A549 (cell line): ENCODE measurements at regions not wholly inside any gene's neighbourhood (a gene's known extent, or its start where the extent isn't known, plus 50 kb on each side); places are given as distances from the start of the nearest gene placed in this dataset.

Source experiments
- CHD2 ChIP-seq: fragments of 150-350 bp; IDR thresholded peaks from 2 replicates; pipeline ENCODE4 v1.6.1; 2014; ENCODE audit warnings: low read length; ENCODE audit not compliant: partially characterized antibody
- EP300 ChIP-seq, 2 experiments: fragments of >200 bp; sonication (Bioruptor Twin); formaldehyde crosslinking; IDR thresholded peaks; 2 replicates in 1 of 2; 3 replicates in 1 of 2; pipeline ENCODE4 v1.6.1; 2016 to 2017
- FOSL2 ChIP-seq, 2 experiments: fragments of 450-650 bp in 1 of 2; fragments of >200 bp in 1 of 2; sonication (Bioruptor Twin) in 1 of 2; formaldehyde crosslinking; IDR thresholded peaks; 2 replicates each; pipeline versions ENCODE4 v1.5.0 to v1.6.1; 2016 to 2020; ENCODE audit warnings: mild to moderate bottlenecking in 1 of 2, moderate library complexity in 1 of 2
- HDAC2 ChIP-seq: fragments of 200-600 bp; sonication (generic); IDR thresholded peaks from 2 replicates; pipeline ENCODE4 v1.6.1; 2016
- JUN ChIP-seq, 2 experiments: fragments of >200 bp; sonication (Bioruptor Twin); formaldehyde crosslinking; IDR thresholded peaks; 2 replicates in 1 of 2; 3 replicates in 1 of 2; pipeline ENCODE4 v1.6.1; 2016 to 2017
- KDM1A ChIP-seq: fragments of 200-600 bp; sonication (generic); IDR thresholded peaks from 2 replicates; pipeline ENCODE4 v1.6.1; 2016; ENCODE audit warnings: low read depth, mild to moderate bottlenecking
- MYC ChIP-seq: IDR thresholded peaks from 2 replicates; pipeline ENCODE4 v1.6.1; 2012; ENCODE audit warnings: mild to moderate bottlenecking, inconsistent platforms, low read length, improper control_type of control experiment, borderline replicate concordance
- POLR2A ChIP-seq: IDR thresholded peaks from 2 replicates; pipeline ENCODE4 v1.6.1; 2012; ENCODE audit warnings: mild to moderate bottlenecking, low read length
- RFX5 ChIP-seq: fragments of 450-650 bp; IDR thresholded peaks from 2 replicates; pipeline ENCODE4 v1.7.1; 2014; ENCODE audit warnings: antibody characterized with exemption, mild to moderate bottlenecking, moderate library complexity
- TF ChIP-seq, protein P1 (sequence below): fragments of >200 bp; sonication (Bioruptor Twin); formaldehyde crosslinking; IDR thresholded peaks from 3 replicates; pipeline ENCODE4 v1.5.1; 2016
- TF ChIP-seq, protein P2 (sequence below): IDR thresholded peaks from 2 replicates; pipeline ENCODE4 v1.6.1; 2012
- TF ChIP-seq, protein P3 (sequence below): IDR thresholded peaks from 2 replicates; pipeline ENCODE4 v1.6.1; 2012

DNA sequence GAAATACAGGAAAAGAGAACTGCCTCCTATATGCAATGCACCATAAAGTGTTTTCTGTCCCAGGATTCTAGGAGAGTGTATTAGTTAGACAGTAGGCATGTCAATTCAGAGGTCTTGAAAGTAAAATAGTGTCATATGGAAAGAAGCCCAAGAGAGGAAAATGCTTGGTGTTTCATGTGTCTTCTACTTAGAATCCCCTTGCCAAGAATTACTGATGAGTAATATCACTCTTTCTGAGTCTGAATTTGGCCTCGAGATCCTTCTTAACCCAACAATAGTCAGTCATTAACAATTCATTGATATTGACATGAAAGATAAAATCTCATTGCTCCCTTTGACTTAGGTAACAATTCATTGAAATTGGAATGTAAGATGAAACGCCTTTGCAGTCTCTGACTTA lies 972.2 kb downstream of the TTLL7 start:
- no peak for TF ChIP-seq RFX5
- TF ChIP-seq, protein P1, sequence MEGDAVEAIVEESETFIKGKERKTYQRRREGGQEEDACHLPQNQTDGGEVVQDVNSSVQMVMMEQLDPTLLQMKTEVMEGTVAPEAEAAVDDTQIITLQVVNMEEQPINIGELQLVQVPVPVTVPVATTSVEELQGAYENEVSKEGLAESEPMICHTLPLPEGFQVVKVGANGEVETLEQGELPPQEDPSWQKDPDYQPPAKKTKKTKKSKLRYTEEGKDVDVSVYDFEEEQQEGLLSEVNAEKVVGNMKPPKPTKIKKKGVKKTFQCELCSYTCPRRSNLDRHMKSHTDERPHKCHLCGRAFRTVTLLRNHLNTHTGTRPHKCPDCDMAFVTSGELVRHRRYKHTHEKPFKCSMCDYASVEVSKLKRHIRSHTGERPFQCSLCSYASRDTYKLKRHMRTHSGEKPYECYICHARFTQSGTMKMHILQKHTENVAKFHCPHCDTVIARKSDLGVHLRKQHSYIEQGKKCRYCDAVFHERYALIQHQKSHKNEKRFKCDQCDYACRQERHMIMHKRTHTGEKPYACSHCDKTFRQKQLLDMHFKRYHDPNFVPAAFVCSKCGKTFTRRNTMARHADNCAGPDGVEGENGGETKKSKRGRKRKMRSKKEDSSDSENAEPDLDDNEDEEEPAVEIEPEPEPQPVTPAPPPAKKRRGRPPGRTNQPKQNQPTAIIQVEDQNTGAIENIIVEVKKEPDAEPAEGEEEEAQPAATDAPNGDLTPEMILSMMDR, result no peak
- TF ChIP-seq MYC, result no peak
- TF ChIP-seq POLR2A, result no peak
- no peak for TF ChIP-seq CHD2
- TF ChIP-seq EP300 (IDR thresholded peaks at IDR 0.05), result no peak
- no peak for TF ChIP-seq KDM1A
- TF ChIP-seq, protein P2, sequence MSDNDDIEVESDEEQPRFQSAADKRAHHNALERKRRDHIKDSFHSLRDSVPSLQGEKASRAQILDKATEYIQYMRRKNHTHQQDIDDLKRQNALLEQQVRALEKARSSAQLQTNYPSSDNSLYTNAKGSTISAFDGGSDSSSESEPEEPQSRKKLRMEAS, result no peak
- TF ChIP-seq FOSL2 (IDR thresholded peaks at IDR 0.05), result no peak
- no peak for TF ChIP-seq FOSL2 (CRISPR knock-in tag; IDR thresholded peaks at IDR 0.05)
- no peak for TF ChIP-seq HDAC2
- TF ChIP-seq JUN (IDR thresholded peaks at IDR 0.05), result no peak
- TF ChIP-seq, protein P3, sequence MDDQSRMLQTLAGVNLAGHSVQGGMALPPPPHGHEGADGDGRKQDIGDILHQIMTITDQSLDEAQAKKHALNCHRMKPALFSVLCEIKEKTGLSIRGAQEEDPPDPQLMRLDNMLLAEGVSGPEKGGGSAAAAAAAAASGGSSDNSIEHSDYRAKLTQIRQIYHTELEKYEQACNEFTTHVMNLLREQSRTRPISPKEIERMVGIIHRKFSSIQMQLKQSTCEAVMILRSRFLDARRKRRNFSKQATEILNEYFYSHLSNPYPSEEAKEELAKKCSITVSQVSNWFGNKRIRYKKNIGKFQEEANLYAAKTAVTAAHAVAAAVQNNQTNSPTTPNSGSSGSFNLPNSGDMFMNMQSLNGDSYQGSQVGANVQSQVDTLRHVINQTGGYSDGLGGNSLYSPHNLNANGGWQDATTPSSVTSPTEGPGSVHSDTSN, result no peak
